ENCODE measurements at regions not wholly inside any gene's neighbourhood (a gene's known extent, or its start where the extent isn't known, plus 50 kb on each side); places are given as distances from the start of the nearest gene placed in this dataset.

GRCh38 chr6:100998111-100998510 is 117.0 kb upstream of the ASCC3 start:
- H3K27ac Mint-ChIP-seq: no peak overlapping the region
- peaks cover 12% of the 10 kb centered on the region for H3K4me1 Mint-ChIP-seq
- H3K36me3 Mint-ChIP-seq: no peaks in the 10 kb centered on the region
- H3K4me3 ChIP-seq (replicated peaks in 1 of 3; ENCODE audit: low read depth in 2 of 3, low read length in 3 of 3): no peak overlapping the region
- H3K9ac ChIP-seq (ENCODE audit: insufficient read depth, low read length, poor library complexity, severe bottlenecking): no peak overlapping the region
- no peaks in the 10 kb centered on the region for H3K9me3 ChIP-seq (replicated peaks in 1 of 2; ENCODE audit: control insufficient read depth in 1 of 2, insufficient read depth in 1 of 2, low read length in 2 of 2)
- no peaks in the 10 kb centered on the region for H3K79me2 ChIP-seq (ENCODE audit: insufficient read depth, low read length)
- H3K4me3 Mint-ChIP-seq: no peak overlapping the region
- no peak for TF ChIP-seq CTCF (IDR thresholded peaks at IDR 0.05)
- intact Hi-C loops (cut with micrococcal nuclease): no loop called here
- H3K27me3 Mint-ChIP-seq (ENCODE audit: low read depth in 3 of 3): peaks cover 2 to 3% (median 2%) of the 10 kb centered on the region in 3 donors
- no peaks in the 10 kb centered on the region for H4K20me1 ChIP-seq (ENCODE audit: insufficient read depth, low read length)
- no peak overlapping the region for H3K4me2 ChIP-seq (replicated peaks; ENCODE audit: extremely low read depth, low read length, poor library complexity, severe bottlenecking)
- no peak overlapping the region for H3K27ac ChIP-seq (ENCODE audit: low read depth in 1 of 2, low read length in 2 of 2)
- H3K36me3 ChIP-seq (replicated peaks in 1 of 2; ENCODE audit: control insufficient read depth in 1 of 2, insufficient read depth in 2 of 2, low read length in 2 of 2): no peaks in the 10 kb centered on the region
- no peak for DNase-seq
- H3K9me3 Mint-ChIP-seq: peaks cover 0 to 2% (median 0%) of the 10 kb centered on the region in 7 donors
- peaks cover 9 to 11% of the 10 kb centered on the region in 2 donors for H3K4me1 ChIP-seq (ENCODE audit: control insufficient read depth in 1 of 2, insufficient read depth in 2 of 2, low read length in 2 of 2)
- no peaks in the 10 kb centered on the region for H3K27me3 ChIP-seq (ENCODE audit: control insufficient read depth in 2 of 2, insufficient read depth in 2 of 2, low read length in 2 of 2)
- WGBS (ENCODE audit: insufficient coverage): 80% methylated on average over 1 of the region's 3 CpGs
- no peak overlapping the region for H2AFZ ChIP-seq (ENCODE audit: insufficient read depth, low read depth, low read length, poor library complexity, severe bottlenecking)

GRCh38 chr6:100999034-100999597 is 118.0 kb upstream of the ASCC3 start:
- H3K27me3 Mint-ChIP-seq (ENCODE audit: low read depth in 3 of 3): peaks cover 2 to 5% (median 3%) of the 10 kb centered on the region in 3 donors
- H3K4me1 ChIP-seq (ENCODE audit: control insufficient read depth in 1 of 2, insufficient read depth in 2 of 2, low read length in 2 of 2): peaks cover 9 to 11% of the 10 kb centered on the region in 2 donors
- H3K9me3 Mint-ChIP-seq: peaks cover 0 to 3% (median 0%) of the 10 kb centered on the region in 7 donors
- no peak overlapping the region for H3K9ac ChIP-seq (ENCODE audit: insufficient read depth, low read length, poor library complexity, severe bottlenecking)
- no peak for DNase-seq
- no peaks in the 10 kb centered on the region for H3K79me2 ChIP-seq (ENCODE audit: insufficient read depth, low read length)
- no peak overlapping the region for H3K27ac Mint-ChIP-seq
- WGBS (ENCODE audit: insufficient coverage): no CpG with 5 or more reads among the region's 2 CpGs
- H3K4me3 Mint-ChIP-seq: no peak overlapping the region
- peaks cover 12% of the 10 kb centered on the region for H3K4me1 Mint-ChIP-seq
- TF ChIP-seq CTCF (IDR thresholded peaks at IDR 0.05): no peak
- intact Hi-C loops (cut with micrococcal nuclease): no loop called here
- no peak overlapping the region for H3K4me3 ChIP-seq (replicated peaks in 1 of 3; ENCODE audit: low read depth in 2 of 3, low read length in 3 of 3)
- no peaks in the 10 kb centered on the region for H3K36me3 ChIP-seq (replicated peaks in 1 of 2; ENCODE audit: control insufficient read depth in 1 of 2, insufficient read depth in 2 of 2, low read length in 2 of 2)
- no peak overlapping the region for H2AFZ ChIP-seq (ENCODE audit: insufficient read depth, low read depth, low read length, poor library complexity, severe bottlenecking)
- H4K20me1 ChIP-seq (ENCODE audit: insufficient read depth, low read length): no peaks in the 10 kb centered on the region
- no peaks in the 10 kb centered on the region for H3K36me3 Mint-ChIP-seq
- H3K4me2 ChIP-seq (replicated peaks; ENCODE audit: extremely low read depth, low read length, poor library complexity, severe bottlenecking): no peak overlapping the region
- no peak overlapping the region for H3K27ac ChIP-seq (ENCODE audit: low read depth in 1 of 2, low read length in 2 of 2)
- no peaks in the 10 kb centered on the region for H3K9me3 ChIP-seq (replicated peaks in 1 of 2; ENCODE audit: control insufficient read depth in 1 of 2, insufficient read depth in 1 of 2, low read length in 2 of 2)
- H3K27me3 ChIP-seq (ENCODE audit: control insufficient read depth in 2 of 2, insufficient read depth in 2 of 2, low read length in 2 of 2): no peaks in the 10 kb centered on the region

All from CD14-positive monocyte (primary cell).